MCF 10A (cell line): ENCODE measurements at regions not wholly inside any gene's neighbourhood (a gene's known extent, or its start where the extent isn't known, plus 50 kb on each side); places are given as distances from the start of the nearest gene placed in this dataset.

Experiments used
- BruUV-seq: library from RNA; stranded (reverse); fragments of 400-500 nt; replicated peaks from 2 replicates; lab custom pipeline; 2021; lab: Mats Ljungman, UMichigan
- CTCF ChIA-PET: fragments of 300-600 bp; sonication (Branson Sonifier 250); formaldehyde crosslinking; extraction: SDS; loops from one replicate; lab custom pipeline; 2021; ENCODE audit warnings: antibody characterized with exemption, inconsistent platforms; lab: Yijun Ruan, JAX
- POLR2A ChIA-PET: fragments of 300-600, 350-650 bp; sonication (Branson Sonifier 250); formaldehyde crosslinking; extraction: SDS; loops from one replicate; lab custom pipeline; 2020; ENCODE audit warnings: antibody characterized with exemption, inconsistent platforms; lab: Yijun Ruan, JAX
- DNase-seq: peaks from one replicate; pipeline ENCODE4 v3.0.0-alpha.2; 2018; ENCODE audit not compliant: unreplicated experiment
- H3K27ac Mint-ChIP-seq: one replicate; pipeline ENCODE4 v1.8.0; 2022; ENCODE audit warnings: mild to moderate bottlenecking, low read depth, mixed read lengths; ENCODE audit not compliant: unreplicated experiment
- H3K27me3 Mint-ChIP-seq: one replicate; pipeline ENCODE4 v1.8.0; 2022; ENCODE audit warnings: mixed read lengths; ENCODE audit not compliant: insufficient read depth, unreplicated experiment
- H3K36me3 Mint-ChIP-seq: one replicate; pipeline ENCODE4 v1.8.0; 2022; ENCODE audit warnings: mild to moderate bottlenecking, moderate library complexity, mixed read lengths; ENCODE audit not compliant: insufficient read depth, unreplicated experiment
- H3K4me1 Mint-ChIP-seq: one replicate; pipeline ENCODE4 v1.8.0; 2022; ENCODE audit warnings: mixed read lengths; ENCODE audit not compliant: insufficient read depth, unreplicated experiment
- H3K4me3 Mint-ChIP-seq: one replicate; pipeline ENCODE4 v1.8.0; 2022; ENCODE audit warnings: mild to moderate bottlenecking, moderate library complexity, mixed read lengths; ENCODE audit not compliant: unreplicated experiment
- H3K9me3 Mint-ChIP-seq: one replicate; pipeline ENCODE4 v1.8.0; 2022; ENCODE audit warnings: mixed read lengths; ENCODE audit not compliant: unreplicated experiment
- CTCF ChIP-seq: fragments of 200-600 bp; IDR thresholded peaks from one replicate; pipeline ENCODE4 v1.8.0; 2022; ENCODE audit warnings: antibody characterized with exemption, mild to moderate bottlenecking; ENCODE audit not compliant: unreplicated experiment
- intact Hi-C: fragments of 100-400 bp; cut with micrococcal nuclease; formaldehyde crosslinking; loops from 2 replicates; pipeline ENCODE4 v1.14.1; 2022

DNA sequence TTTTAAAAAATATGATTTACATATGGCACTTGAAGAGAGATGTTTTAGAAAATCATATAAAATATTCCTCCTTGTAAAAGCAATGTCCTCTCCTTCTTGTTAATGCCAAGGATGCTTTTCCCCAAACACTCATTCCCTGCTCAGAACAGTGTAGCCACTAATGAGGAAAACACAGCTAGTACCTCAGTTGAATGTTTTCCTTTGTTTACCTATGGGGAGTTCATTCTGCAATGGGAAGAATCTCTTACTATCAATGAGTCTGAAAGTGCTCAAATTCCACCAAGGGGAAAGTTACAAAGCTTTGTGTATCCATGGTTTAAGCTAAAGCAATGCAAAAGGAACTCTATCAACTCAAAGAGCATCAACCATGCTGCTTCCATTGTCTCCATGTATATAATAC, 221.9 kb upstream of the ADGRL2 start:
- intact Hi-C loops, result no loop called here
- H3K27ac Mint-ChIP-seq, result no peak overlapping the region
- no peaks in the 10 kb centered on the region for H3K36me3 Mint-ChIP-seq
- BruUV-seq, result no TSS peak
- no peak for DNase-seq
- H3K27me3 Mint-ChIP-seq, result peaks cover 14% of the 10 kb centered on the region
- H3K4me3 Mint-ChIP-seq, result no peak overlapping the region
- TF ChIP-seq CTCF, result no peak
- CTCF ChIA-PET, result interaction anchor here (0.8 kb wide), 1 partner anchor 28 kb away, joined by 3 read pairs; no protein-coding TSS in a partner anchor
- no peaks in the 10 kb centered on the region for H3K9me3 Mint-ChIP-seq
- POLR2A ChIA-PET, result no interaction called here
- H3K4me1 Mint-ChIP-seq, result no peaks in the 10 kb centered on the region

GRCh38 chr1:81577004-81577697, 223.6 kb upstream of the ADGRL2 start:
- CTCF ChIA-PET, result no interaction called here
- no peaks in the 10 kb centered on the region for H3K36me3 Mint-ChIP-seq
- DNase-seq, result no peak

DNA sequence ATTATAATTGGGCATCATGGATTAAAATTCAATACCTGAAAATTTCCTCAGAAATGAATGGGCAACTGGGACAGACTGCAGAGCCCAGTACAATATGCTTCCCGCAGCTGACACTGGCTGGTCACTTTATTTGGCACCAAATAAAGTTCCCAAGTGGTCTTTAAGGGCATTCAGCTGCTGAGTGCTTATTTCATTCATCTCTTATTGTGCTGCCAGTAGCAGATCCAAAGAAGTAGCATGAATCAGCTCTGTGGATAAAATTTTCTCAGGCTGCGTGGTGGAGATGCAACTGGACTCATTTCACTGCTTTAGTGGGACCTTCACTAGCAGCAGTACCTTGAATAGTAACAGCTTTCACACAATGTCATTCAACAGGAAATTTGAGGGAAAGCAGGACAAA, 226.3 kb upstream of the ADGRL2 start:
- no TSS peak for BruUV-seq
- intact Hi-C loops, result no loop called here
- no peak overlapping the region for H3K4me3 Mint-ChIP-seq
- TF ChIP-seq CTCF, result no peak
- H3K36me3 Mint-ChIP-seq, result no peaks in the 10 kb centered on the region
- H3K9me3 Mint-ChIP-seq, result no peaks in the 10 kb centered on the region
- H3K27ac Mint-ChIP-seq, result no peak overlapping the region
- H3K27me3 Mint-ChIP-seq, result peaks cover 14% of the 10 kb centered on the region
- H3K4me1 Mint-ChIP-seq, result no peaks in the 10 kb centered on the region
- ChIA-PET POLR2A (no interaction called here), CTCF (interaction anchor here (1.2 to 1.4 kb wide), 2 partner anchors 25 to 75 kb away, joined by 3 to 9 read pairs; no protein-coding TSS in a partner anchor)
- no peak for DNase-seq

More at GRCh38 chr1:81577004-81577697, 223.6 kb upstream of the ADGRL2 start:
- no peak for TF ChIP-seq CTCF
- POLR2A ChIA-PET, result no interaction called here
- no peaks in the 10 kb centered on the region for H3K4me1 Mint-ChIP-seq
- intact Hi-C loops, result no loop called here
- no TSS peak for BruUV-seq
- no peak overlapping the region for H3K27ac Mint-ChIP-seq
- no peak overlapping the region for H3K4me3 Mint-ChIP-seq
- peaks cover 14% of the 10 kb centered on the region for H3K27me3 Mint-ChIP-seq
- no peaks in the 10 kb centered on the region for H3K9me3 Mint-ChIP-seq

GRCh38 chr1:81573458-81573857, 227.3 kb upstream of the ADGRL2 start:
- no peak overlapping the region for H3K27ac Mint-ChIP-seq

More at GRCh38 chr1:81573458-81573857, 227.3 kb upstream of the ADGRL2 start:
- no peak for TF ChIP-seq CTCF
- H3K27me3 Mint-ChIP-seq, result peaks cover 14% of the 10 kb centered on the region
- no peak overlapping the region for H3K4me3 Mint-ChIP-seq
- DNase-seq, result no peak
- no peaks in the 10 kb centered on the region for H3K9me3 Mint-ChIP-seq
- ChIA-PET CTCF (interaction anchor here (0.6 to 1.2 kb wide), 2 partner anchors 75 to 262 kb away, joined by 3 read pairs; no protein-coding TSS in a partner anchor), POLR2A (no interaction called here)
- no peaks in the 10 kb centered on the region for H3K36me3 Mint-ChIP-seq
- intact Hi-C loops, result no loop called here
- no peaks in the 10 kb centered on the region for H3K4me1 Mint-ChIP-seq
- BruUV-seq, result no TSS peak
